Bone marrow (tissue), 2 donors: ENCODE measurements at regions not wholly inside any gene's neighbourhood (a gene's known extent, or its start where the extent isn't known, plus 50 kb on each side); places are given as distances from the start of the nearest gene placed in this dataset.
"Not testable (repeated sequence)": the region's sequence is repeated elsewhere in the genome, so short reads cannot be mapped to it uniquely, and the experiment has no call there.

Source experiments
- DNase-seq, 2 donors: peaks; one replicate each; lab custom pipeline; 2025; lab: John Stamatoyannopoulos, UW

GRCh38 chr5:1731091-1731639 is 68.5 kb downstream of the MRPL36 start:
- no peak for DNase-seq

GRCh38 chr5:1730487-1730847 is 69.2 kb downstream of the MRPL36 start:
- DNase-seq: no peak

GRCh38 chr5:1729641-1730486 is 69.8 kb downstream of the MRPL36 start:
- no peak for DNase-seq

- DNase-seq: no peak
These were observed 70.8 kb downstream of the MRPL36 start for GRCh38 chr5:1728846-1729245.

- no peak for DNase-seq
These were observed 72.1 kb downstream of the MRPL36 start for GRCh38 chr5:1727571-1727970.

- no peak for DNase-seq
These were observed 72.7 kb downstream of the MRPL36 start for GRCh38 chr5:1726956-1727355.

GRCh38 chr5:1726469-1726865 is 73.2 kb downstream of the MRPL36 start:
- no peak for DNase-seq

DNA sequence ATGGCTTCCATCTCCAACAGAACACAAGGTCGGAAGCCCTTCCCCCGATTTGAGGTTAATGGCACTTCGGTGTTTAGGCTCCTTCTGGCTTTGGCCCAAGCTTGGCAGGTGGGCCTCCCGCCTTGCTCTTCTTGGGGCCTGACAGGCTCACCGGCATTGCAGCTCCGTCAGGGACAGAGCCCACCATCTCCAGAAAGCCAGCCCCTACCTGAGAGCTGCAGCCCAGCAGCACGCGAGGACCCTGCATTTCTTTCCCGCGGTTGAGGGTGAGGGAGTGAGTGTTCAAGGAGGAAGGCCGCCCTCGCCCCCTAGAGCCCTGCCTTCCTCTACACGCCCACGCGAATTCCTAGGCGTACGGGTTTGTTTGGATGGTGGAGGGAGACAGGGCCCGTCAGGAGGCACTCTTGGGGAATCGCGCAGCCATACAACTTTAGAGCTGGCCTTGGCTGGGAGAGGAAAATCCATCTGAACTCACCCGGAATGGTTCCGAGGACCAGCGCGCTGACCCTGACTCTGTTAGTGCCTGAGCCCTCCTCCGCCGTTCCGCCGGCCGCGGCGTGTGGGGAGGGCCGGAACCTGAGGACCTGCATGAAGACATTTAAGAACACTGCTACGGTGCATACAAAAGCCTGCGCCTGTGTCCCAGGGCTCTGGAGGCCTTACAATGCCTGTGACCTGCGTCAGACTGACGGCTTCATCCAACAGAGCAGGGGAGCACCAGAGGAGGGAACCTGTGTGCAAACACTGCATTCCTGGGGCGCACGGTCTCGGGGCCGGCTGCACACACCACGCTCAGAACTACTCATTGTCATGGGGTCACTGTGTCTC is 73.8 kb downstream of the MRPL36 start:
- DNase-seq: no peak

DNA sequence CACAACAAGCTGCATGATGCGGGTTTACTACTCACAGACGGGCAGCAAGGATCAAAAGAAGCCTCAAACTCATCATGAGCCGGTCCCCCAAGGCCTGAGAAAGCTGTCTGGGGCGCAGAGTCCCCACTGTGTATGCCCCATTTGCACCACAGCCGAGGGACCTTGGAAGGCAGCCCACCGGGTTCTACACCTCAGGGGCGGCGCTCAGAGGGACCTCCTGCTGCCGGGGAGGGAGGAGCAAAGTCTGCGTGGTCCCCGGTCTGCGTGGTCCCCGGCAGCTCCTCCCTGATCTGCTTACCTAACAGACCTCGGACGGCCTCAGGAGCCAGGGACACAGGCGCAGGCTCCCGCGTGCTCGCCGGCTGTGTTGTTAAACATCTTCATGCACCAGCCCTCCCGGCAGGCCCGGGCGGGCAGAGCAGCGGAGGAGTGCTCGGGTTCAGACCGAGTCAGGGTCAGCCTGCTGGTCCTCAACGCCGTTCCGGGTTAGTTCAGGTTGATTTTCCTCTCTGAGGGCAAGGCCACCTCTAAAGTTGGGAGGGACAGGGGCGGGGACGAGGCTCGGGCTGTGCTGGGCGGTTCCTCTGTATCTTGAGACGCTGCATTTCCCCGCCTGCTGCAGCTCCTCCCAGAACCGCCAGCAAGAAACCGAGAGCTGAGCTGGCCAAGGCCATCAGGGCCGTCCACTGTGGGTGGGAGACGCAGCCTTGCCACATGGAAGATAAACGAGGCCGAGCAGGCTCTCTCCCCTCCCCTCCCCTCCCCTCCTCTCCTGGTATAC is 74.6 kb downstream of the MRPL36 start:
- no peak for DNase-seq

GRCh38 chr5:1723957-1724821 is 75.4 kb downstream of the MRPL36 start:
- DNase-seq: no peak

GRCh38 chr5:1723476-1723875 is 76.2 kb downstream of the MRPL36 start:
- DNase-seq: no peak

- no peak for DNase-seq
These were observed 76.8 kb downstream of the MRPL36 start for GRCh38 chr5:1722877-1723276.

- DNase-seq: no peak
These were observed 79.1 kb downstream of the MRPL36 start for GRCh38 chr5:1720396-1721110.

- DNase-seq: no peak
These were observed 79.8 kb downstream of the MRPL36 start for GRCh38 chr5:1719860-1720259.

DNA sequence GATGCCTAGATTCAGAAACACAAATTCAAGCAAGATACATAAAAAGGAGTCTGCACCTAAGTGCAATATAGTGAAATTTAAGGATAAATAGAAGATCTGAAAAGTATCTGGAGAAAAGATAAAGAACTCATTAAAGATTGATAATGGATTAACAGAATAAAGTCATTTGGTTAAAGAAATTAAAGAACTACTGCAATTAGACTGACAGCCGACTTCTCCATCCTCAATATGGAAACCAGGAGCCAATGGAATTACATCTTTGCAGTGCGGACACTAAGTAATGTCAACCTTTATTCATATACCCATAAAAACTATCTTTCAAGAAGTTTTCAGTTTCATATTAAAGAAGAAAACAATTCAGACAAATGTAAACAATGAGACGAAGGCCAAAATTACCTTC is 81.0 kb downstream of the MRPL36 start:
- DNase-seq: no peak

DNA sequence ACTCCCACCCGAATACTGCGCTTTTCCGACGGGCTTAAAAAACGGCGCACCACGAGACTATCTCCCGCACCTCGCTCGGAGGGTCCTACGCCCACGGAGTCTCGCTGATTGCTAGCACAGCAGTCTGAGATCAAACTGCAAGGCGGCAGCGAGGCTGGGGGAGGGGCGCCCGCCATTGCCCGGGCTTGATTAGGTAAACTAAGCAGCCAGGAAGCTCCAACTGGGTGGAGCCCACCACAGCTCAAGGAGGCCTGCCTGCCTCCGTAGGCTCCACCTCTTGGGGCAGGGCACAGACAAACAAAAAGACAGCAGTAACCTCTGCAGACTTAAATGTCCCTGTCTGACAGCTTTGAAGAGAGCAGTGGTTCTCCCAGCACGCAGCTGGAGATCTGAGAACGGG is 89.5 kb downstream of the MRPL36 start:
- not testable (repeated sequence) for DNase-seq

DNA sequence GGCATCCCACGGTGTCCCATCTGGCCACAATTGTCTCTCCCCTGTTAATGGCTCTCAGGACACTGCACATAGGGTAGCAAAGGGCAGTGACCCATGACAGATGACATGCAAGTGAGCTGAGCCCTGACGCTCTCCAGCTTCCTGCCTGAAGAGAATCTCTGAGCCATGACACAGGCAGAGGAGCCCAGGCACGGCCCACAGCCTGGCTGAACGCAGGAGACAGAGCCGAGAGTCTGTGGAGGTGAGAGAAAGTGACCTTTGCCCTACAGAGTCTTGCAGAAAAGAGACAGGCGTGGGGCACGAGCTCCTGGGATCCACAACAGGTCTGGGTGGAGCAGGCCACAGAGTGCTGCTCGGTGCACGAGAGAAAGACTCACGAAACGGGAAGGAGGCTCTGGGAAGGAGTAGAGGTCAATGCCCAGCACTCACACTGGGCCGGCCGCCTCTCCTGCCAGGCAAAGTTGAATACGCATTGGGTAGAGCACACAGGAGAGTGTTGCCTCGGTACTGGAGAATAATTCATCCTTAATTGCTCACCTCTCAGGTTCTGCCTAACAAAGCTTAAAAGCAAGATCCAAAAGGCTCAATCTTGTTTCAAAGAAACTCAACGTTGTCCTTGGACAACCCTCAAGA is 90.3 kb downstream of the MRPL36 start:
- no peak for DNase-seq

DNA sequence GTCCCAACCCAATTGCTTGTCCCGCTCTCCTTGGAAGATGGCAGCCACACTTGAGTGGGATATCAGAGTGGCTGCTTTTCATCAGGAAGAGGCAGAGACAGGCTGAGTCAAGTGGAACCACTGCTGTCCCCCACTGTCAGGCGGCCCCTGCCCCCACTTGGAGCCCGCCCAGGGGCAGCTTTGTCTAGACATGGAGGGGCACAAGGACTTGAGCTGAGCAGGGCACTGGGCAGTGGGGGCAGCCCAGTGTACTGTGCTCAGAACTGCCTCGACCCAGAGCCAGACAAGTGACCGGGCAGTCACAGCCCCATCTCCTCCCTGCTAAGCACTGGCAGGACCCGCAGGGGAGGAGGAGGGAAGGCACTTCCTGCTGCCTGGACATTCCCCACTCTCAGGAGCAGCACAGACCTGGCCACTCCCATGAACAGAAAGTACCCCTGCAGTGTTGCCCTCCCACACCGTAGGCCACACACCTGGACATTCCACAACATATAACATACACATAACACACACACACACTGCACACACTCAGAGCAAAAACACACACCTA is 91.0 kb downstream of the MRPL36 start:
- DNase-seq: no peak

GRCh38 chr5:1707467-1707866 is 92.2 kb downstream of the MRPL36 start:
- DNase-seq: no peak

GRCh38 chr5:1706428-1706827 is 93.2 kb downstream of the MRPL36 start:
- no peak for DNase-seq
